T-helper 1 cell treated with Interleukin-12 subunit alpha and Interleukin-12 subunit beta and Interleukin-4 antibody, amounts not matched to agents 30 ng/mL and 1 ng/mL, for 36 hours (primary cell): ENCODE measurements at regions not wholly inside any gene's neighbourhood (a gene's known extent, or its start where the extent isn't known, plus 50 kb on each side); places are given as distances from the start of the nearest gene placed in this dataset.
"Not testable (repeated sequence)": the region's sequence is repeated elsewhere in the genome, so short reads cannot be mapped to it uniquely, and the experiment has no call there.

Experiments used
- intact Hi-C: fragments of 100-400 bp; cut with micrococcal nuclease; formaldehyde crosslinking; loops from one replicate; pipeline ENCODE4 v1.15.1; 2024

GRCh38 chr20:11976966-11977365 is 59.3 kb downstream of the BTBD3 start:
- intact Hi-C loops, result no loop called here

- intact Hi-C loops, result no loop called here
These were observed 60.8 kb downstream of the BTBD3 start for GRCh38 chr20:11978496-11978895.

- intact Hi-C loops, result no loop called here
These were observed 61.8 kb downstream of the BTBD3 start for GRCh38 chr20:11979306-11979990.

- intact Hi-C loops, result no loop called here
These were observed 62.6 kb downstream of the BTBD3 start for GRCh38 chr20:11980263-11980662.

GRCh38 chr20:11981366-11981947 is 63.8 kb downstream of the BTBD3 start:
- intact Hi-C loops, result no loop called here

GRCh38 chr20:11982289-11982954 is 64.7 kb downstream of the BTBD3 start:
- intact Hi-C loops, result no loop called here

GRCh38 chr20:11982955-11983470 is 65.3 kb downstream of the BTBD3 start:
- intact Hi-C loops, result no loop called here

GRCh38 chr20:11986954-11987353 is 69.3 kb downstream of the BTBD3 start:
- intact Hi-C loops, result no loop called here

GRCh38 chr20:11987526-11987925 is 69.8 kb downstream of the BTBD3 start:
- intact Hi-C loops, result no loop called here

GRCh38 chr20:11989018-11989771 is 71.5 kb downstream of the BTBD3 start:
- intact Hi-C loops, result no loop called here

GRCh38 chr20:11992426-11992825 is 74.7 kb downstream of the BTBD3 start:
- intact Hi-C loops, result no loop called here

- intact Hi-C loops, result no loop called here
These were observed 76.3 kb downstream of the BTBD3 start for GRCh38 chr20:11993886-11994461.

GRCh38 chr20:11995805-11996567 is 78.3 kb downstream of the BTBD3 start:
- intact Hi-C loops, result no loop called here

GRCh38 chr20:12004776-12005175 is 87.1 kb downstream of the BTBD3 start:
- intact Hi-C loops, result not testable (repeated sequence)

- intact Hi-C loops, result loop anchor here (5.0 kb wide), 1 partner anchor 195 kb away; no protein-coding TSS in a partner anchor
These were observed 94.8 kb downstream of the BTBD3 start for GRCh38 chr20:12012241-12013222.

GRCh38 chr20:12014276-12014675 is 96.6 kb downstream of the BTBD3 start:
- intact Hi-C loops, result loop anchor here (5.0 kb wide), 1 partner anchor 193 kb away; no protein-coding TSS in a partner anchor

GRCh38 chr20:12014736-12015135 is 97.0 kb downstream of the BTBD3 start:
- intact Hi-C loops, result loop anchor here (5.0 kb wide), 1 partner anchor 193 kb away; no protein-coding TSS in a partner anchor

GRCh38 chr20:12016291-12016690 is 98.6 kb downstream of the BTBD3 start:
- intact Hi-C loops, result no loop called here

- intact Hi-C loops, result no loop called here
These were observed 102.0 kb downstream of the BTBD3 start for GRCh38 chr20:12019715-12020114.
